Vagina (tissue), 2 donors: ENCODE measurements at regions not wholly inside any gene's neighbourhood (a gene's known extent, or its start where the extent isn't known, plus 50 kb on each side); places are given as distances from the start of the nearest gene placed in this dataset.

Source experiments
- DNase-seq, 2 donors: peaks; one replicate each; pipeline ENCODE4 v3.0.0-alpha.2; 2017; ENCODE audit errors: extremely low spot score in 2 of 2
- H3K27ac ChIP-seq: fragments of 200-600 bp; sonication (generic); one replicate; pipeline ENCODE4 v1.5.1; 2019
- H3K27me3 ChIP-seq: fragments of 200-600 bp; sonication (generic); one replicate; pipeline ENCODE4 v1.5.1; 2019
- H3K36me3 ChIP-seq, 2 donors: fragments of 200-600 bp; sonication (generic); one replicate each; pipeline ENCODE4 v1.5.1; 2017 to 2019
- H3K4me1 ChIP-seq: fragments of 200-600 bp; sonication (generic); one replicate; pipeline ENCODE4 v1.5.1; 2019
- H3K4me3 ChIP-seq, 2 donors: fragments of 200-600 bp; sonication (generic); 1 replicate in 1 of 2; 2 replicates in 1 of 2; pipeline ENCODE4 v1.5.1; 2016 to 2019
- H3K9me3 ChIP-seq: fragments of 200-600 bp; sonication (generic); one replicate; pipeline ENCODE4 v1.5.1; 2019
- POLR2A ChIP-seq, 2 donors: fragments of 450-650 bp; IDR thresholded peaks; one replicate each; pipeline ENCODE4 v1.6.1; 2017; ENCODE audit warnings: antibody characterized with exemption in 2 of 2, mild to moderate bottlenecking in 2 of 2, moderate library complexity in 2 of 2
- POLR2AphosphoS5 ChIP-seq, 2 donors: sonication (generic); formaldehyde crosslinking; IDR thresholded peaks; one replicate each; pipeline ENCODE4 v1.9.0; 2017; ENCODE audit warnings: antibody characterized with exemption in 2 of 2, mild to moderate bottlenecking in 2 of 2, low read depth in 1 of 2; ENCODE audit not compliant: insufficient read depth in 1 of 2
- intact Hi-C: fragments of 100-400 bp; cut with DNase I; formaldehyde crosslinking; loops from one replicate; pipeline ENCODE4 v1.15.1; 2023
- TF ChIP-seq, protein P1 (sequence below), 3 experiments: fragments of 450-650 bp in 2 of 3; fragments of 200-600 bp in 1 of 3; sonication (generic) in 1 of 3; IDR thresholded peaks; one replicate each; pipeline ENCODE4 v1.5.1; 2017 to 2019; ENCODE audit warnings: antibody characterized with exemption in 3 of 3, mild to moderate bottlenecking in 2 of 3, moderate library complexity in 2 of 3

DNA sequence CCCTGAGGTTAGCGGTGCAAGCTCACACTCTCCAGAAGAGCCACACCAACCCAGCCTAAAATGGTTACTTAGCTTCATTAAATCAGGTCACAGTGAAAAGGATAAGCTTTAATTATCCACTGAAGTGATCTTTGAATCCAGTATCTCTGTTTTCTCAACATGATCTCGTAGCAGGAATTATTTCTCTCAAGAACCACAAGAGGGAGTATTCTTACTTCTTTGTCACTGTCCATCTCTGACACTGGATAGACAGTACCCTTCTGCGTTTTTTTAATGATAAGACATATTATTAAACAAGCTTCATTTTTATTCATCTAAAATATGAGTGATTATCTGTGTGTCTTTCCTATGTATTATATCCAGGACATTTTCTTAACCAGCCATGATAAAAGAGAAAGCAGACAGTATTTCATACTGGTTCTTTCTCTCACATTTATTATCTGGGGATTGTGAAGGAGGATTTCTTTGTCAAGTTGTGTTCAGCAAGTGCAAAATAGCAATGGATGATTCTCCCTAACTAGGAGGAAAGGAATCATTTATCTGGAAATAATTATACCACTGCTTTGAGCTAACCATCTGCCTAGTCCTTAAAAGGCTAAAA lies 105.4 kb upstream of the CCDC54 start:
- no peaks in the 10 kb centered on the region for H3K36me3 ChIP-seq
- no peaks in the 10 kb centered on the region for H3K4me1 ChIP-seq
- no peak overlapping the region for H3K27ac ChIP-seq
- intact Hi-C loops = no loop called here
- H3K27me3 ChIP-seq = no peaks in the 10 kb centered on the region
- no peak overlapping the region for H3K4me3 ChIP-seq
- TF ChIP-seq, protein P1, sequence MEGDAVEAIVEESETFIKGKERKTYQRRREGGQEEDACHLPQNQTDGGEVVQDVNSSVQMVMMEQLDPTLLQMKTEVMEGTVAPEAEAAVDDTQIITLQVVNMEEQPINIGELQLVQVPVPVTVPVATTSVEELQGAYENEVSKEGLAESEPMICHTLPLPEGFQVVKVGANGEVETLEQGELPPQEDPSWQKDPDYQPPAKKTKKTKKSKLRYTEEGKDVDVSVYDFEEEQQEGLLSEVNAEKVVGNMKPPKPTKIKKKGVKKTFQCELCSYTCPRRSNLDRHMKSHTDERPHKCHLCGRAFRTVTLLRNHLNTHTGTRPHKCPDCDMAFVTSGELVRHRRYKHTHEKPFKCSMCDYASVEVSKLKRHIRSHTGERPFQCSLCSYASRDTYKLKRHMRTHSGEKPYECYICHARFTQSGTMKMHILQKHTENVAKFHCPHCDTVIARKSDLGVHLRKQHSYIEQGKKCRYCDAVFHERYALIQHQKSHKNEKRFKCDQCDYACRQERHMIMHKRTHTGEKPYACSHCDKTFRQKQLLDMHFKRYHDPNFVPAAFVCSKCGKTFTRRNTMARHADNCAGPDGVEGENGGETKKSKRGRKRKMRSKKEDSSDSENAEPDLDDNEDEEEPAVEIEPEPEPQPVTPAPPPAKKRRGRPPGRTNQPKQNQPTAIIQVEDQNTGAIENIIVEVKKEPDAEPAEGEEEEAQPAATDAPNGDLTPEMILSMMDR (IDR thresholded peaks at IDR 0.05) = peak in 2 of 3 experiments; percentile 32 to 53
- no peak for TF ChIP-seq POLR2A (IDR thresholded peaks at IDR 0.05)
- DNase-seq = no peak
- H3K9me3 ChIP-seq = no peaks in the 10 kb centered on the region

DNA sequence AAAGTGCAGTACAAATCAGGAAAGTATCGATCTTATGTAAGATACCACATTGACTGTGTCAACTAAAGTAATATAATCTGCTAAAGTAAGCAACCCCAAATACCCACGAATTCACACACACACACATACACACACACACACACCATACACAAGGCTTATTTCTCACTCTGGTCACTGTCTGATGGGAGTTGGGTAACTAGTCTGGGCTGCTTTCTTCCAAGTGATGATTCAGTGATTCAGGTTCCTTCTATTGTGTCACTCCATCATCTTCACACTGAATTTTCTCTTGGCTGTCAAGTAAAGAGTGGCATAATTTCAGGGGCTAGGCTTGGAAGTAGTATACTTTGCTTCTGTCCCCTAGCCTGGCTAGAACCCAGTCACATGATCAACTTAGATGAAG lies 104.8 kb upstream of the CCDC54 start:
- intact Hi-C loops = no loop called here
- H3K27me3 ChIP-seq = no peaks in the 10 kb centered on the region
- TF ChIP-seq POLR2AphosphoS5 (IDR thresholded peaks at IDR 0.05; ENCODE audit: insufficient read depth in 1 of 2, low read depth in 1 of 2) = no peak
- TF ChIP-seq, protein P1 (IDR thresholded peaks at IDR 0.05) = no peak
- TF ChIP-seq POLR2A (IDR thresholded peaks at IDR 0.05) = no peak

DNA sequence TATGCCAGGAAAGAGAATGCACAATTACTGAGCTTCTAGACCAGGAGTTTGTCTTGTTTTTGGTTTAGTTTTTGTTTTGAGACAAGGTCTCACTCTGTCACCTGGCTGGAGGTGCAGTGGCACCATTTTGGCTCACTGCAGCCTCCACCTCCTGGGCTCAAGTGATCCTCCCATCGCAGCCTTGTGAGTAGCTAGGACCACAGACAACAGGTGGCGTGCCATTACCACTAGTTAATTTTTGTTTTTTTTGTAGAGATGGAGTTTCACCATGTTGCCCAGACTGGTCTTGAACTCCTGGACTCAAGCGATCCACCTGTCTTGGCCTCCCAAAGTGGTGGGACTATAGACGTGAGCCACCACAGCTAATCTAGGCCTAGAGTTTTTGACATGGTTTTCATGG lies 104.4 kb upstream of the CCDC54 start:
- H3K9me3 ChIP-seq = no peaks in the 10 kb centered on the region
- H3K4me1 ChIP-seq = no peaks in the 10 kb centered on the region
- DNase-seq = no peak
- intact Hi-C loops = no loop called here
- H3K36me3 ChIP-seq = no peaks in the 10 kb centered on the region
- H3K4me3 ChIP-seq = no peak overlapping the region
- TF ChIP-seq, protein P1 (IDR thresholded peaks at IDR 0.05) = no peak
- no peak for TF ChIP-seq POLR2AphosphoS5 (IDR thresholded peaks at IDR 0.05; ENCODE audit: insufficient read depth in 1 of 2, low read depth in 1 of 2)
- no peak for TF ChIP-seq POLR2A (IDR thresholded peaks at IDR 0.05)
- no peak overlapping the region for H3K27ac ChIP-seq
- no peaks in the 10 kb centered on the region for H3K27me3 ChIP-seq

More for the DNA sequence above, 104.8 kb upstream of the CCDC54 start:
- Histone ChIP-seq H3K9me3 (no peaks in the 10 kb centered on the region), H3K36me3 (no peaks in the 10 kb centered on the region), H3K4me3 (no peak overlapping the region), H3K4me1 (no peaks in the 10 kb centered on the region), H3K27ac (no peak overlapping the region)
- DNase-seq = no peak

DNA sequence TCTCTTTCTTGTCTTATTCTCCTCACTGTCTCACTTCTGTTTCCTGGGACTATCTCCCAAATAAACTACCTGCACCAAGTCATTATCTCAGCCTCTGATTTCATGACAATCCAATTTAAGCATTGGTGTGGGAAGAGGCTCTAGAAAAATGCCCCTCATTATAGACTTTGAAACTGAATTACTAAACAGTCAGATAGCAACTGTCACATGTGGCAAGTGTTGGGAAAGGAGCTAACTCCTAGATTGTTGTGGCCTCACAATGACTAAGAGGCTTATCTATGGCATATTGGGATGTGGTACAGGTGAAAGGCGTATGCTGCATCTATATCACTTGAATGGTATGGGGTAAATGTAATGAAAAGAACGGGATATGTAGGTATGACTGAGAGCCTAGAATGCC lies 103.5 kb upstream of the CCDC54 start:
- Histone ChIP-seq H3K4me3 (no peak overlapping the region), H3K27ac (no peak overlapping the region), H3K27me3 (no peaks in the 10 kb centered on the region), H3K36me3 (no peaks in the 10 kb centered on the region), H3K9me3 (no peaks in the 10 kb centered on the region), H3K4me1 (no peaks in the 10 kb centered on the region)
- TF ChIP-seq POLR2A (IDR thresholded peaks at IDR 0.05) (no peak), POLR2AphosphoS5 (IDR thresholded peaks at IDR 0.05; ENCODE audit: insufficient read depth in 1 of 2, low read depth in 1 of 2) (no peak)
- TF ChIP-seq, protein P1 (IDR thresholded peaks at IDR 0.05) = no peak
- intact Hi-C loops = no loop called here
- no peak for DNase-seq

DNA sequence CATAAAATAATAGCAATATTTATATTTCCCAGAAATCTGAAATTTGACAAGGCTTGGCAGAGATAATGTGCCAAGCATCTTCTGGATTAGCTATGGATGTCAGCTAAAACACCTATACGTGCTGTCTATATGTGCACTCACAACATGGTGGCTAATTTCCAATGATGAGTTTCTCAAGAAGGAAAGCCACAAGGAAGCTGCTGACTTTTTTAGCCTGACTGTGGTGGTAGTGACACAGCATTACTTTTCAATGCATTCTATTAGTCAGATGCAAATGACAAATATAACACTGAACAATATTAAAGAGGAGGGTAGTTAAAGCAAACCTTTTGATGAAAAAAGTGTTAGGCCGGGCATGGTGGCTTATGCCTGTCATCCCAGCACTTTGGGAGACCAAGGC lies 101.7 kb upstream of the CCDC54 start:
- Histone ChIP-seq H3K27ac (no peak overlapping the region), H3K4me3 (no peak overlapping the region), H3K9me3 (no peaks in the 10 kb centered on the region), H3K36me3 (no peaks in the 10 kb centered on the region), H3K27me3 (no peaks in the 10 kb centered on the region), H3K4me1 (no peaks in the 10 kb centered on the region)
- no peak for DNase-seq
- intact Hi-C loops = no loop called here
- TF ChIP-seq POLR2A (IDR thresholded peaks at IDR 0.05) (no peak), POLR2AphosphoS5 (IDR thresholded peaks at IDR 0.05; ENCODE audit: insufficient read depth in 1 of 2, low read depth in 1 of 2) (no peak)
- TF ChIP-seq, protein P1 (IDR thresholded peaks at IDR 0.05) = no peak
